Motor neuron (in vitro differentiated cells): ENCODE measurements at regions not wholly inside any gene's neighbourhood (a gene's known extent, or its start where the extent isn't known, plus 50 kb on each side); places are given as distances from the start of the nearest gene placed in this dataset.

Source experiments
- ATAC-seq, 8 experiments: fragments of 200-7000 bp; cut with Tn5 transposase; replicated peaks in 6 of 8; 2 replicates each; pipeline ENCODE4 v1.8.0; 2021; ENCODE audit warnings: mild to moderate bottlenecking in 8 of 8, moderate library complexity in 8 of 8
- H3K27ac ChIP-seq, 2 donors: fragments of 250-450 bp; sonication (Bioruptor Pico); 2 replicates each; pipeline ENCODE4 v1.9.0; 2021; ENCODE audit warnings: antibody characterized with exemption in 2 of 2, mild to moderate bottlenecking in 2 of 2, moderate library complexity in 1 of 2
- H3K4me1 ChIP-seq, 2 donors: fragments of 250-450 bp; sonication (Bioruptor Pico); replicated peaks in 1 of 2; 2 replicates each; pipeline ENCODE4 v1.6.1; 2021; ENCODE audit warnings: antibody characterized with exemption in 2 of 2, mild to moderate bottlenecking in 2 of 2, moderate library complexity in 1 of 2
- H3K4me3 ChIP-seq, 5 donors: fragments of 250-450 bp; sonication (Bioruptor Pico); 2 replicates each; pipeline ENCODE4 v1.9.0; 2021; ENCODE audit warnings: antibody characterized with exemption in 5 of 5, mild to moderate bottlenecking in 5 of 5, moderate library complexity in 4 of 5
- WGBS, 10 experiments: fragments of 450-650 bp; shearing (Covaris generic); methylation state at CpG; one replicate each; pipeline ENCODE4 v1.0.0; 2022; 5-methylcytosine and 5-hydroxymethylcytosine counted together
- in situ Hi-C, 9 experiments: fragments of 400-800 bp; cut with MboI; loops; one replicate each; pipeline ENCODE4 v1.15.0; 2021; ENCODE audit warnings: low sequenced_read_pairs in 9 of 9, low pct_unique_long_range_greater_than_20kb in 2 of 9; ENCODE audit not compliant: unreplicated experiment in 9 of 9

GRCh38 chr2:188220535-188220934, 71.1 kb upstream of the GULP1 start:
- Histone ChIP-seq H3K27ac (no peak overlapping the region), H3K4me1 (peaks cover 0 to 12% of the 10 kb centered on the region in 2 donors), H3K4me3 (no peak overlapping the region)
- 53 to 95% (median 88%) methylated on average over 1 to 2 of the region's 2 CpGs; no CpG with 5 or more reads in 1 of the 10 experiments for WGBS, 10 experiments
- ATAC-seq = no peak
- in situ Hi-C loops = no loop called here

DNA sequence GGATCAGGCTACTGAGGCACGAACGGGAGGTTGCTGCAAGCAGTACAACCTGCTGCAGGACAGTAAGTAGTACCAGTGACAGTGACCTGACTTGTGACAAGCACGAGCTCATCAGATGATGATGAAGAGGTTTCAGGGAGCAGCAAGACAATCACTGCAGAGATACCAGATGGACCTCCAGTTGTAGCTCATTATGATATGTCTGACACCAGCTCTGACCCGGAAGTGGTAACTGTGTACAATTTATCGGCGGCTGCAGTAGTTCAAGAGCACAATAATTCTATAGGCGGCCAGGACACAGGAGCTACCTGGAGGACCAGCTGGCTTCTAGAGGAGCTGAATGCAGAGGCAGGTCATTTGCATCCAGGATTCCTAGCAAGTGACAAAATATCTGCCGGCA, 64.0 kb upstream of the GULP1 start:
- in situ Hi-C loops = no loop called here
- 53 to 100% (median 85%) methylated on average over 2 to 8 of the region's 8 CpGs; no CpG with 5 or more reads in 4 of the 10 experiments for WGBS, 10 experiments

GRCh38 chr2:188235364-188235763, 56.3 kb upstream of the GULP1 start:
- WGBS, 10 experiments = 44 to 100% (median 67%) methylated on average over 1 to 4 of the region's 5 CpGs
- H3K4me3 ChIP-seq = no peak overlapping the region
- no peaks in the 10 kb centered on the region for H3K4me1 ChIP-seq
- in situ Hi-C loops = no loop called here
- no peak overlapping the region for H3K27ac ChIP-seq
- ATAC-seq = no peak

More for the DNA sequence above, 64.0 kb upstream of the GULP1 start:
- Histone ChIP-seq H3K4me1 (peaks cover 0 to 8% of the 10 kb centered on the region in 2 donors), H3K4me3 (no peak overlapping the region), H3K27ac (no peak overlapping the region)
- ATAC-seq = no peak

- Histone ChIP-seq H3K27ac (no peak overlapping the region), H3K4me3 (no peak overlapping the region), H3K4me1 (no peaks in the 10 kb centered on the region)
- no peak for ATAC-seq
- 0% methylated on average over 1 of the region's 1 CpG; no CpG with 5 or more reads in 9 of the 10 experiments for WGBS, 10 experiments
- in situ Hi-C loops = no loop called here
Observed at GRCh38 chr2:188238386-188238785, 53.3 kb upstream of the GULP1 start.
